Neural crest cell (in vitro differentiated cells): ENCODE measurements at regions not wholly inside any gene's neighbourhood (a gene's known extent, or its start where the extent isn't known, plus 50 kb on each side); places are given as distances from the start of the nearest gene placed in this dataset.
A peak's percentile ranks its signal among the peaks of the same experiment; 100 is the strongest.

Experiments
- DNase-seq: peaks from one replicate; pipeline ENCODE4 v3.0.0; 2021; ENCODE audit warnings: low read depth, mixed read lengths, low spot score
- H3K27ac Mint-ChIP-seq: one replicate; pipeline ENCODE4 v1.8.0; 2021; ENCODE audit warnings: mild to moderate bottlenecking, mixed read lengths; ENCODE audit not compliant: unreplicated experiment
- H3K27me3 Mint-ChIP-seq: 2 replicates; pipeline ENCODE4 v1.8.0; 2021; ENCODE audit warnings: low read depth, mild to moderate bottlenecking, mixed read lengths
- H3K36me3 Mint-ChIP-seq: 2 replicates; pipeline ENCODE4 v1.8.0; 2021; ENCODE audit warnings: low read depth, mild to moderate bottlenecking, mixed read lengths
- H3K4me1 Mint-ChIP-seq: 2 replicates; pipeline ENCODE4 v1.8.0; 2021; ENCODE audit warnings: mixed read lengths
- H3K4me3 Mint-ChIP-seq: one replicate; pipeline ENCODE4 v1.8.0; 2021; ENCODE audit warnings: mild to moderate bottlenecking, mixed read lengths
- H3K9me3 Mint-ChIP-seq: 2 replicates; pipeline ENCODE4 v1.8.0; 2021; ENCODE audit warnings: mixed read lengths
- CTCF ChIP-seq: fragments of 200-600 bp; sonication (generic); conservative IDR thresholded peaks from 2 replicates; pipeline ENCODE4 v1.5.0; 2021; ENCODE audit warnings: antibody characterized with exemption, mild to moderate bottlenecking

- Mint-ChIP-seq H3K4me3 (no peak overlapping the region), H3K36me3 (peaks cover 12% of the 10 kb centered on the region), H3K27ac (peak overlapping the region; percentile 72), H3K27me3 (no peaks in the 10 kb centered on the region), H3K9me3 (peaks cover 9% of the 10 kb centered on the region), H3K4me1 (no peaks in the 10 kb centered on the region)
- DNase-seq, result no peak
- no peak for TF ChIP-seq CTCF
Observed at GRCh38 chr6:4300917-4301316, 165.5 kb upstream of the ECI2 start.

DNA sequence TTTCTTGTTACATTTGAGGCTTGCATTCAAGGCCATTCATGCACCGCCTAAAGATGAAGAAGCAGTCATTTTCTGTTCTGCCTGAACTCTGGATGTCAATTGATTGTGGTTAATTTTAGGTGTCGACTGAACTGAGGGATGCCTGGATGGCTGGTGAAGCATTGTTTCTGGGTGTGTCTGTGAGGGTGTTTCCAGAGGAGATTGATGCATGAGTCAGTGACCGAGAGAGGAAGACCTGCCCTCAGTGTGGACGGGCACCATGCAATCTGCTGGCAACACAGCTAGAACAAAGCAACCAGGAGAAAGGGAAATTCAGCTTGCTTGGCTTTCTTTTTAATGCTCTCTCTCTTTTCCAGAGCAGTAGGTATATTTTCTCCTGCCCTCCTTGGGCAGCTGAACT, 164.1 kb upstream of the ECI2 start:
- no peak overlapping the region for H3K4me3 Mint-ChIP-seq
- no peak for TF ChIP-seq CTCF

DNA sequence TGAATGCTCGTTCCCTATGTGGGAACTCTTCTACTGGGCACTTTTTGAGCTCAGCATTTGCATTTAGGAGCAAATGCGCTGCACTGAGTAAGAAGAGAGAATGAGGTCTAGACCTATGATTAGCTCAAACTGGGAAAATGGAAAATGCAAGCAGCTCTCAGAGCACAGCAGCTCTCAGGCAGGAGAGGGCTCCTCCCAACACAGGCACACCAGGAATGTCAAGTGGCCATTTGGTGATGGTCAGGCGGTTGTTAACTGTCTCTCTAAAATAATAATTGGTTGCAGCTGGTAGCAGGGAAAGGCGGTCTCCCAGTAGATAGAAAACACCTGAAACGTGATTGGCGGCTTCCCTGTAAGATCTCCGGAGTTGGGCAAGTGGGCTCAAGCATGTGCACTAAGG, 162.0 kb upstream of the ECI2 start:
- Mint-ChIP-seq H3K27me3 (no peaks in the 10 kb centered on the region), H3K27ac (no peak overlapping the region), H3K4me1 (peaks cover 17% of the 10 kb centered on the region), H3K9me3 (peaks cover 7% of the 10 kb centered on the region), H3K4me3 (no peak overlapping the region), H3K36me3 (peaks cover 12% of the 10 kb centered on the region)
- no peak for DNase-seq
- no peak for TF ChIP-seq CTCF

More for the DNA sequence above, 164.1 kb upstream of the ECI2 start:
- Mint-ChIP-seq H3K9me3 (peaks cover 9% of the 10 kb centered on the region), H3K27ac (no peak overlapping the region), H3K4me1 (peaks cover 10% of the 10 kb centered on the region), H3K27me3 (no peaks in the 10 kb centered on the region), H3K36me3 (peaks cover 12% of the 10 kb centered on the region)
- no peak for DNase-seq

DNA sequence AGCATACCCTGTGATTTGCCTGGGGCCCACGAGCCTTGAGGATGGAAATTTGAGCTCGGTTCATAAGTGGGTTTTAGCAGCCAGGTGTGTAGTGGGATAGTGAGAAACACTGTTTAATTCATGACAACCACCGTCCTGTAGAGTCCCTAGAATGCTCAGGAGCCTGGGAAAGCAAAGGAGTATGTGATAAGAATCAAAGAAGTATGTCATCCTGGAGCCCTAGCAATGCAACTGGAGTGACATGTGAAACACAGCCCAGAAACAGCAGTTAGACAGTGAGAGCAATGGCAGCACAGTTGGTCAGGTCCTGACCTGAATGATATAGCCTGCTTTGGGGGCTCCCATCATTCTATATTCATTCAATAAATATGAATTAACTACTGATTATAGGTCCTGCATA, 161.2 kb upstream of the ECI2 start:
- H3K4me1 Mint-ChIP-seq, result peaks cover 22% of the 10 kb centered on the region
- H3K27me3 Mint-ChIP-seq, result no peaks in the 10 kb centered on the region
- TF ChIP-seq CTCF, result no peak
- DNase-seq, result no peak
- peaks cover 7% of the 10 kb centered on the region for H3K9me3 Mint-ChIP-seq
- peaks cover 12% of the 10 kb centered on the region for H3K36me3 Mint-ChIP-seq
- H3K27ac Mint-ChIP-seq, result no peak overlapping the region
- no peak overlapping the region for H3K4me3 Mint-ChIP-seq

- Mint-ChIP-seq H3K27ac (no peak overlapping the region), H3K9me3 (peaks cover 7% of the 10 kb centered on the region), H3K27me3 (no peaks in the 10 kb centered on the region), H3K4me1 (peaks cover 27% of the 10 kb centered on the region), H3K36me3 (peaks cover 12% of the 10 kb centered on the region), H3K4me3 (no peak overlapping the region)
- DNase-seq, result no peak
- TF ChIP-seq CTCF, result no peak
Observed at GRCh38 chr6:4295783-4296155, 160.4 kb upstream of the ECI2 start.
